Vagina (tissue), 2 donors: ENCODE measurements at regions not wholly inside any gene's neighbourhood (a gene's known extent, or its start where the extent isn't known, plus 50 kb on each side); places are given as distances from the start of the nearest gene placed in this dataset.

Experiments used
- DNase-seq, 2 donors: peaks; one replicate each; pipeline ENCODE4 v3.0.0-alpha.2; 2017; ENCODE audit errors: extremely low spot score in 2 of 2
- H3K27ac ChIP-seq: fragments of 200-600 bp; sonication (generic); one replicate; pipeline ENCODE4 v1.5.1; 2019
- H3K27me3 ChIP-seq: fragments of 200-600 bp; sonication (generic); one replicate; pipeline ENCODE4 v1.5.1; 2019
- H3K36me3 ChIP-seq, 2 donors: fragments of 200-600 bp; sonication (generic); one replicate each; pipeline ENCODE4 v1.5.1; 2017 to 2019
- H3K4me1 ChIP-seq: fragments of 200-600 bp; sonication (generic); one replicate; pipeline ENCODE4 v1.5.1; 2019
- H3K4me3 ChIP-seq, 2 donors: fragments of 200-600 bp; sonication (generic); 1 replicate in 1 of 2; 2 replicates in 1 of 2; pipeline ENCODE4 v1.5.1; 2016 to 2019
- H3K9me3 ChIP-seq: fragments of 200-600 bp; sonication (generic); one replicate; pipeline ENCODE4 v1.5.1; 2019
- CTCF ChIP-seq, 3 experiments: fragments of 450-650 bp in 2 of 3; fragments of 200-600 bp in 1 of 3; sonication (generic) in 1 of 3; IDR thresholded peaks; one replicate each; pipeline ENCODE4 v1.5.1; 2017 to 2019; ENCODE audit warnings: antibody characterized with exemption in 3 of 3, mild to moderate bottlenecking in 2 of 3, moderate library complexity in 2 of 3
- POLR2A ChIP-seq, 2 donors: fragments of 450-650 bp; IDR thresholded peaks; one replicate each; pipeline ENCODE4 v1.6.1; 2017; ENCODE audit warnings: antibody characterized with exemption in 2 of 2, mild to moderate bottlenecking in 2 of 2, moderate library complexity in 2 of 2
- POLR2AphosphoS5 ChIP-seq, 2 donors: sonication (generic); formaldehyde crosslinking; IDR thresholded peaks; one replicate each; pipeline ENCODE4 v1.9.0; 2017; ENCODE audit warnings: antibody characterized with exemption in 2 of 2, mild to moderate bottlenecking in 2 of 2, low read depth in 1 of 2; ENCODE audit not compliant: insufficient read depth in 1 of 2
- intact Hi-C: fragments of 100-400 bp; cut with DNase I; formaldehyde crosslinking; loops from one replicate; pipeline ENCODE4 v1.15.1; 2023

- H3K27ac ChIP-seq, result no peak overlapping the region
- H3K4me3 ChIP-seq, result no peak overlapping the region
- no peak for DNase-seq
- no peaks in the 10 kb centered on the region for H3K4me1 ChIP-seq
- no peaks in the 10 kb centered on the region for H3K36me3 ChIP-seq
- no peaks in the 10 kb centered on the region for H3K27me3 ChIP-seq
- H3K9me3 ChIP-seq, result no peaks in the 10 kb centered on the region
- TF ChIP-seq POLR2AphosphoS5 (IDR thresholded peaks at IDR 0.05; ENCODE audit: insufficient read depth in 1 of 2, low read depth in 1 of 2), result no peak
- TF ChIP-seq POLR2A (IDR thresholded peaks at IDR 0.05), result no peak
- TF ChIP-seq CTCF (IDR thresholded peaks at IDR 0.05), result no peak
- intact Hi-C loops, result no loop called here
These were observed 68.0 kb upstream of the ACAN start for GRCh38 chr15:88735212-88735611.

DNA sequence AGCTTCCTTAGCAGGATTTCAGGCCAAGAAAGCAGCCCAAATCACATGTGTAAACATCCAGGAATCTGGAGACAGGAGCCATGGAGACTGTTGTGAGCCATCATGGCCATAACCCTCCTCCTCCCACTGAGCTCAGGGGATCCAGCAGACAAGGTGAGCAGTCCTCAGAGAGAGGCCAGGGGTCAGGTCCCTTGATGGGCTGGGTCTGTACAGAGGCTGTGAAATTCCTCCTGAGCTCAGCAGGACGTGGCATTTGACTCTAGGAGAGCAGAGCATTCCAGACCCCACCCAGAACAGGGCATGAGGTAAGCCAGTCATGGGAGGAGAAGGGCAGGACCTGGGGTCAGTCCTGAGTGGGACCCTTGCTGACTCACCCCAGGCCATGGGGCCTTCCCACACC is 67.0 kb upstream of the ACAN start:
- H3K36me3 ChIP-seq, result no peaks in the 10 kb centered on the region
- DNase-seq, result peak; percentile 37 to 87
- no peaks in the 10 kb centered on the region for H3K4me1 ChIP-seq
- intact Hi-C loops, result no loop called here
- no peak overlapping the region for H3K4me3 ChIP-seq
- H3K27ac ChIP-seq, result no peak overlapping the region
- H3K27me3 ChIP-seq, result no peaks in the 10 kb centered on the region
- TF ChIP-seq CTCF (IDR thresholded peaks at IDR 0.05) (no peak), POLR2A (IDR thresholded peaks at IDR 0.05) (no peak), POLR2AphosphoS5 (IDR thresholded peaks at IDR 0.05; ENCODE audit: insufficient read depth in 1 of 2, low read depth in 1 of 2) (no peak)
- no peaks in the 10 kb centered on the region for H3K9me3 ChIP-seq

- DNase-seq, result peak; percentile 11 to 16
- TF ChIP-seq CTCF (IDR thresholded peaks at IDR 0.05) (no peak), POLR2AphosphoS5 (IDR thresholded peaks at IDR 0.05; ENCODE audit: insufficient read depth in 1 of 2, low read depth in 1 of 2) (no peak), POLR2A (IDR thresholded peaks at IDR 0.05) (no peak)
- no peak overlapping the region for H3K27ac ChIP-seq
- no peaks in the 10 kb centered on the region for H3K9me3 ChIP-seq
- H3K4me3 ChIP-seq, result no peak overlapping the region
- no peaks in the 10 kb centered on the region for H3K4me1 ChIP-seq
- H3K36me3 ChIP-seq, result no peaks in the 10 kb centered on the region
- intact Hi-C loops, result no loop called here
- no peaks in the 10 kb centered on the region for H3K27me3 ChIP-seq
These were observed 64.4 kb upstream of the ACAN start for GRCh38 chr15:88738796-88739195.

- DNase-seq, result peak; percentile 32 to 72
- no peak overlapping the region for H3K4me3 ChIP-seq
- H3K27ac ChIP-seq, result no peak overlapping the region
- no peaks in the 10 kb centered on the region for H3K9me3 ChIP-seq
- H3K4me1 ChIP-seq, result no peaks in the 10 kb centered on the region
- no peaks in the 10 kb centered on the region for H3K27me3 ChIP-seq
- intact Hi-C loops, result no loop called here
- H3K36me3 ChIP-seq, result no peaks in the 10 kb centered on the region
- TF ChIP-seq POLR2A (IDR thresholded peaks at IDR 0.05), result no peak
- no peak for TF ChIP-seq POLR2AphosphoS5 (IDR thresholded peaks at IDR 0.05; ENCODE audit: insufficient read depth in 1 of 2, low read depth in 1 of 2)
- TF ChIP-seq CTCF (IDR thresholded peaks at IDR 0.05), result no peak
These were observed 63.7 kb upstream of the ACAN start for GRCh38 chr15:88739541-88739940.

- no peaks in the 10 kb centered on the region for H3K27me3 ChIP-seq
- intact Hi-C loops, result no loop called here
- DNase-seq, result peak; percentile 22 to 64
These were observed 62.9 kb upstream of the ACAN start for GRCh38 chr15:88740356-88740755.

More at GRCh38 chr15:88740356-88740755, 62.9 kb upstream of the ACAN start:
- TF ChIP-seq CTCF (IDR thresholded peaks at IDR 0.05) (no peak), POLR2AphosphoS5 (IDR thresholded peaks at IDR 0.05; ENCODE audit: insufficient read depth in 1 of 2, low read depth in 1 of 2) (no peak), POLR2A (IDR thresholded peaks at IDR 0.05) (no peak)
- Histone ChIP-seq H3K27ac (no peak overlapping the region), H3K4me1 (no peaks in the 10 kb centered on the region), H3K4me3 (no peak overlapping the region), H3K9me3 (no peaks in the 10 kb centered on the region), H3K36me3 (no peaks in the 10 kb centered on the region)
